Prostate gland (tissue), 2 donors: ENCODE measurements at regions not wholly inside any gene's neighbourhood (a gene's known extent, or its start where the extent isn't known, plus 50 kb on each side); places are given as distances from the start of the nearest gene placed in this dataset.
"Not testable (repeated sequence)": the region's sequence is repeated elsewhere in the genome, so short reads cannot be mapped to it uniquely, and the experiment has no call there.

Experiments used
- DNase-seq: peaks from one replicate; pipeline ENCODE4 v3.0.0-alpha.2; 2019; ENCODE audit warnings: low spot score
- H3K27ac ChIP-seq, 2 donors: fragments of 200-600 bp; sonication (generic); 2 replicates each; pipeline ENCODE4 v1.5.1; 2017 to 2019
- H3K27me3 ChIP-seq: fragments of 200-600 bp; sonication (generic); replicated peaks from 2 replicates; pipeline ENCODE4 v1.5.1; 2019; ENCODE audit not compliant: insufficient read depth
- H3K36me3 ChIP-seq, 2 donors: fragments of 200-600 bp; sonication (generic); 1 replicate in 1 of 2; 2 replicates in 1 of 2; pipeline versions ENCODE4 v1.5.1 to v1.8.1; 2017 to 2019
- H3K4me1 ChIP-seq: fragments of 200-600 bp; sonication (generic); replicated peaks from 2 replicates; pipeline ENCODE4 v1.5.1; 2019
- H3K4me3 ChIP-seq, 2 donors: fragments of 200-600 bp; sonication (generic); 2 replicates each; pipeline ENCODE4 v1.5.1; 2017 to 2019
- H3K9me3 ChIP-seq: fragments of 200-600 bp; sonication (generic); 2 replicates; pipeline ENCODE4 v1.5.1; 2017
- POLR2A ChIP-seq: fragments of 450-650 bp; IDR thresholded peaks from one replicate; pipeline ENCODE4 v1.6.1; 2016; ENCODE audit warnings: antibody characterized with exemption, mild to moderate bottlenecking
- POLR2AphosphoS5 ChIP-seq: sonication (generic); formaldehyde crosslinking; IDR thresholded peaks from one replicate; pipeline ENCODE4 v1.6.1; 2017; ENCODE audit warnings: antibody characterized with exemption
- WGBS: methylation state at CpG from one replicate; pipeline ENCODE4 v1.1.5; 2018; 5-methylcytosine and 5-hydroxymethylcytosine counted together
- intact Hi-C: fragments of 100-400 bp; cut with DNase I; formaldehyde crosslinking; loops from one replicate; pipeline ENCODE4 v1.14.2; 2022
- TF ChIP-seq, protein P1 (sequence below), 4 experiments: fragments of 200-600 bp in 2 of 4; fragments of 450-650 bp in 2 of 4; sonication (generic) in 2 of 4; IDR thresholded peaks; 1 replicate in 3 of 4; 2 replicates in 1 of 4; pipeline ENCODE4 v1.5.1; 2016 to 2019; ENCODE audit warnings: antibody characterized with exemption in 4 of 4, mild to moderate bottlenecking in 2 of 4, moderate library complexity in 2 of 4

DNA sequence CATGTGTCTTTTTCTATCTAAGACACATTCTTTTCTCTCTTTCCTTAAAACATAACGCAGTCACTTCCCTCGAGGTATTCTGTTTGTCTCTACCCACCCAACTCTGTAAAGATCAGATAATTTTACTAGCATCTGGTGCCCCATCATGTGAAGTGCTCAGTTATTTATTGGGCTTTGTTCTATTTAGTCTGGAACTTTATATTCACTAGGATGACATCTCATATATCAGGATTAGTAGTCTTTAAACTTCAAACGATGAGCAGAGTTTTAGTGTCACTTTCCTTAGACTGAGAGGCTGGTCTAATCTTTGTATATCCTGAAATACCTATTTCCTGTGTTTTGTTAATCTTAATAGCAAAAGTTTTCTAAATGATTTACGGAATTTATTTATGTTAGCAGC, 445.5 kb upstream of the NDST3 start:
- intact Hi-C loops, result no loop called here
- no peak for TF ChIP-seq POLR2A
- TF ChIP-seq, protein P1, sequence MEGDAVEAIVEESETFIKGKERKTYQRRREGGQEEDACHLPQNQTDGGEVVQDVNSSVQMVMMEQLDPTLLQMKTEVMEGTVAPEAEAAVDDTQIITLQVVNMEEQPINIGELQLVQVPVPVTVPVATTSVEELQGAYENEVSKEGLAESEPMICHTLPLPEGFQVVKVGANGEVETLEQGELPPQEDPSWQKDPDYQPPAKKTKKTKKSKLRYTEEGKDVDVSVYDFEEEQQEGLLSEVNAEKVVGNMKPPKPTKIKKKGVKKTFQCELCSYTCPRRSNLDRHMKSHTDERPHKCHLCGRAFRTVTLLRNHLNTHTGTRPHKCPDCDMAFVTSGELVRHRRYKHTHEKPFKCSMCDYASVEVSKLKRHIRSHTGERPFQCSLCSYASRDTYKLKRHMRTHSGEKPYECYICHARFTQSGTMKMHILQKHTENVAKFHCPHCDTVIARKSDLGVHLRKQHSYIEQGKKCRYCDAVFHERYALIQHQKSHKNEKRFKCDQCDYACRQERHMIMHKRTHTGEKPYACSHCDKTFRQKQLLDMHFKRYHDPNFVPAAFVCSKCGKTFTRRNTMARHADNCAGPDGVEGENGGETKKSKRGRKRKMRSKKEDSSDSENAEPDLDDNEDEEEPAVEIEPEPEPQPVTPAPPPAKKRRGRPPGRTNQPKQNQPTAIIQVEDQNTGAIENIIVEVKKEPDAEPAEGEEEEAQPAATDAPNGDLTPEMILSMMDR (IDR thresholded peaks at IDR 0.05), result no peak
- no peak for TF ChIP-seq POLR2AphosphoS5

DNA sequence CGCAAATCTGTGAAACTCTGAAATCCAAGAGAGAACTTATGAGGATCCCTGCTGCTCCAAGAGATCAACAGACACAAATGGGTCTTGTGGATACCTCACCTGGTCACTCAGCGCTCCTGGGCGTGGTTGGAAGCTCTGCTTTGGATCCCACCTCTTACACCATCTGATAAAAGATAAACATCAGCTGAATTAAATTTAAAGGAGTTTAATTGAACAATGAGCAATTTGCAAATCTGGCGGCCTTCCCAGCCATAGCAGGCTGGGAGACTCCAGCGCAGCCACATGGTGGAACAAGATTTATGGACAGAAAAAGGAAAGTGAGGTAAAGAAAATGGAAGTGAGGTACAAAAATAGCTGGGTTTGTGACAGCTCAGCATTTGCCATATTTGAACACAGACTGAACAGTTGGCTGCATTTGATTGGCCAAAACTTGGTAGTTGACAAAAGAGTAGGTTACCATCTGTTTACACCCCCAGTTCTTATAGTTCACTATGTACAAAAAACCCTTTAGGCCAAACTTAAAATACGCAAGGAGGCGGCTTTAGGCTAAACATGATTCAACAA, 437.3 kb upstream of the NDST3 start:
- no peaks in the 10 kb centered on the region for H3K4me1 ChIP-seq

More for the DNA sequence above, 445.5 kb upstream of the NDST3 start:
- Histone ChIP-seq H3K9me3 (no peaks in the 10 kb centered on the region), H3K4me3 (no peak overlapping the region), H3K27ac (no peak overlapping the region), H3K27me3 (no peaks in the 10 kb centered on the region), H3K36me3 (no peaks in the 10 kb centered on the region), H3K4me1 (no peaks in the 10 kb centered on the region)
- DNase-seq, result no peak
- 11% methylated on average over 4 of the region's 4 CpGs for WGBS

DNA sequence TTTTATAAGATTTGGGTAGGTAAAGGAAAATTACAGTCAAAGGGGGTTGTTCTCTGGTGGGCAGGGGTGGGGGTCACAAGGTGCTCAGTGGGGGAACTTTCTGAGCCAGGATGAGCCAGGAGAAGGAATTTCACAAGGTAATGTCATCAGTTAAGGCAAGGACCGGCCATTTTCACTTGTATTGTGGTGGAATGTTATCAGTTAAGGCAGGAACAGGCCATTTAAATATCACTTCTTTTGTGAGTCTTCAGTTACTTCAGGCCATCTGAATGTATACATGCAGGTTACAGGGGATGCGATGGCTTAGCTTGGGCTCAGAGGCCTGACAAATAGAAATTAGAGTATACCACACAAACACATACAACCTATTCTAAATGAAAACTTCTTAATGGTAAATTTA, 434.9 kb upstream of the NDST3 start:
- H3K36me3 ChIP-seq, H3K4me1 ChIP-seq, H3K4me3 ChIP-seq, DNase-seq, H3K9me3 ChIP-seq, H3K27ac ChIP-seq, H3K27me3 ChIP-seq, intact Hi-C loops: not testable (repeated sequence)
- 84% methylated on average over 2 of the region's 2 CpGs for WGBS

More for the DNA sequence above, 437.3 kb upstream of the NDST3 start:
- TF ChIP-seq, protein P1 (IDR thresholded peaks at IDR 0.05), result no peak
- TF ChIP-seq POLR2AphosphoS5, result no peak
- TF ChIP-seq POLR2A, result no peak
- Histone ChIP-seq H3K36me3 (no peaks in the 10 kb centered on the region), H3K27me3 (no peaks in the 10 kb centered on the region), H3K27ac (no peak overlapping the region), H3K4me3 (no peak overlapping the region), H3K9me3 (no peaks in the 10 kb centered on the region)
- intact Hi-C loops, result no loop called here
- WGBS, result 76% methylated on average over 7 of the region's 7 CpGs
- no peak for DNase-seq

DNA sequence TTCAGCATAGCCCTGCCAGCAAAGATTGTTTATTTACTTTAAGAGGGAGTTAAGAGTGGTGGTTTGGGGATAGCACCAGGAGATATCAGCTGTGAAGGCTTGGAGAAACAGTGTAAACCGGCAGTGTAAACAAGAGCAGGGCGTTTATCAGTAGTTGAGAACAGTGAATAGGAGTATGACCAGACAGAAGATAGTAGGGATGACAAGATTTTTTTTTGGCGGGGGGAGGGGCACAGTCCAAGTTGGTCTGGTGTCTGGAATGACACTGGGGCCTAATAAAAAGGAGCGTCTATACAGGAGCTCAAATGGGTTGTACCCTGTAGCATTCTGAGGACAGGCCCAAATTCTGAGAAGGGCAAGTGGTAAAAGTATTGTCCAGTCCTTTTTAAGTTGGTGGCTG, 433.4 kb upstream of the NDST3 start:
- 55% methylated on average over 4 of the region's 4 CpGs for WGBS
- DNase-seq, H3K9me3 ChIP-seq, H3K27ac ChIP-seq, intact Hi-C loops, H3K4me3 ChIP-seq, H3K27me3 ChIP-seq, H3K36me3 ChIP-seq, H3K4me1 ChIP-seq: not testable (repeated sequence)

DNA sequence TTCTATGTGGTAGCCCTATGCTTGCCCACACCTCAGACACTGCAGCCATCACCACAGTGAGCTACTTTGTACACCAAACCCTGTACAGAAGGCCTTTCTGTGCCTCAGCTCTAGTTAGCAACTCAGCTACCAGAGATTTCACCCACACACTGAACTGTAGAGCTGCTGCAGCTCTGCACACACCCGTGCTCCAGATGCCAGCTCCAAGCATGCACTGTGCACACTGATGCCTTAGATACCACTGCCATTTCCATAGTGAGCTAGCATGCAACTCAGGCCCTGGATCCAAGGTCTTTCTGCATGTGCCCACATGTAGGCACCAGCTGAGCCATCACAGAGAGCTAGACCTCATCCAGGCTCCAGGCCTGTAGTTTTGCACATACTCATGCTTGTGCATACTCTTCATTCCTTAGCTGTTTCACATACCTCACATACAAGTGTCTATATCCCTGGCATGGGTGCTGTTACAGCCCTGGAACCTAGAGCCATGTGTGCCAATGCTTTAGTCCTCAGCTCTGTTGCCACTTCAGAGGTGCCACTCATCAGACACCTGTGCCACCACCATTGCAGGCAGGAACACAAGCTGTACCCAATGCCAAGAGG, 423.5 kb upstream of the NDST3 start:
- no peak overlapping the region for H3K27ac ChIP-seq
- TF ChIP-seq POLR2AphosphoS5 (no peak), POLR2A (no peak)
- TF ChIP-seq, protein P1 (IDR thresholded peaks at IDR 0.05), result no peak
- H3K4me1 ChIP-seq, result no peaks in the 10 kb centered on the region
- 82% methylated on average over 1 of the region's 1 CpG for WGBS
- no peaks in the 10 kb centered on the region for H3K27me3 ChIP-seq
- H3K4me3 ChIP-seq, result no peak overlapping the region
- DNase-seq, result no peak
- no peaks in the 10 kb centered on the region for H3K36me3 ChIP-seq
- intact Hi-C loops, result no loop called here
- no peaks in the 10 kb centered on the region for H3K9me3 ChIP-seq

DNA sequence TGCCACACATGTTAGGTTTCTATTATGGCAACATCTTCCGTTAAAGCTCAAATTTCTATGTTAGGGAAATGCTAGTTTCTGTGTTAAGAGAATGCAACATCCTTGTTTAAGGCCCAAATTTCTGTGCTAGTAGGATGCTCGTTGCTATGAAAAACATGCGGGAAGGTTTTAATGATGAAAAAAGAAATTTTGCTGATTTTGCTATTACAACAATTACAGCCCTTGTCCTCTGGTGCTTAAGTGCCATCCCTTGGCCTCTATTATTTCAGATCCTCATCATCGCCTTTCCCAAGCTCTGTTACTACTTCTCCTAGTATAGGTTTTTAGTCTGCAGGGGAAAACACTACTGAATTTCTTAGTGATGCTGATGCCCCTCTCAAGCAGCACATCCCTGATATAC, 412.6 kb upstream of the NDST3 start:
- intact Hi-C loops, result no loop called here
- H3K9me3 ChIP-seq, result no peaks in the 10 kb centered on the region
- no peak for DNase-seq
- WGBS, result 91% methylated on average over 4 of the region's 4 CpGs
- H3K4me3 ChIP-seq, result no peak overlapping the region
- H3K27ac ChIP-seq, result no peak overlapping the region
- no peaks in the 10 kb centered on the region for H3K27me3 ChIP-seq
- H3K36me3 ChIP-seq, result no peaks in the 10 kb centered on the region
- TF ChIP-seq POLR2AphosphoS5 (no peak), POLR2A (no peak)
- TF ChIP-seq, protein P1 (IDR thresholded peaks at IDR 0.05), result no peak
- no peaks in the 10 kb centered on the region for H3K4me1 ChIP-seq
